Liver (tissue), 8 donors: ENCODE measurements at regions not wholly inside any gene's neighbourhood (a gene's known extent, or its start where the extent isn't known, plus 50 kb on each side); places are given as distances from the start of the nearest gene placed in this dataset.

Experiments used
- DNase-seq: peaks from one replicate; pipeline ENCODE4 v3.0.0-alpha.2; 2017; ENCODE audit warnings: low spot score
- H3K27ac ChIP-seq, 2 donors: one replicate each; pipeline ENCODE4 v1.7.0; 2013; ENCODE audit warnings: inconsistent platforms in 2 of 2, low read length in 2 of 2, control low read depth in 1 of 2, low read depth in 1 of 2, mild to moderate bottlenecking in 1 of 2
- H3K27me3 ChIP-seq, 4 donors: one replicate each; pipeline versions ENCODE4 v1.6.1 to v1.7.0; 2013; ENCODE audit warnings: low read length in 3 of 4, inconsistent platforms in 1 of 4, mild to moderate bottlenecking in 1 of 4, moderate library complexity in 1 of 4; ENCODE audit not compliant: control insufficient read depth in 4 of 4, insufficient read depth in 4 of 4
- H3K36me3 ChIP-seq, 4 donors: one replicate each; pipeline versions ENCODE4 v1.6.1 to v1.7.0; 2013; ENCODE audit warnings: low read length in 3 of 4, mild to moderate bottlenecking in 3 of 4, low read depth in 1 of 4, moderate library complexity in 1 of 4; ENCODE audit not compliant: control insufficient read depth in 4 of 4, insufficient read depth in 3 of 4
- H3K4me1 ChIP-seq, 4 donors: one replicate each; pipeline versions ENCODE4 v1.6.1 to v1.7.0; 2013; ENCODE audit warnings: low read length in 3 of 4, mild to moderate bottlenecking in 3 of 4, moderate library complexity in 1 of 4; ENCODE audit not compliant: control insufficient read depth in 4 of 4, insufficient read depth in 4 of 4
- H3K4me3 ChIP-seq, 3 donors: one replicate each; pipeline versions ENCODE4 v1.6.1 to v1.7.0; 2013; ENCODE audit warnings: low read length in 3 of 3, control low read depth in 1 of 3, low read depth in 1 of 3, mild to moderate bottlenecking in 1 of 3
- H3K9ac ChIP-seq, 2 donors: one replicate each; pipeline ENCODE4 v1.7.0; 2013; ENCODE audit warnings: low read length in 2 of 2, mild to moderate bottlenecking in 2 of 2, moderate library complexity in 2 of 2, control low read depth in 1 of 2, low read depth in 1 of 2
- H3K9me3 ChIP-seq, 4 donors: one replicate each; pipeline versions ENCODE4 v1.6.1 to v1.7.0; 2013; ENCODE audit warnings: low read length in 3 of 4; ENCODE audit not compliant: control insufficient read depth in 4 of 4
- ATF3 ChIP-seq: IDR thresholded peaks from 2 replicates; pipeline ENCODE4 v1.6.1; 2016; ENCODE audit warnings: antibody characterized with exemption
- CTCF ChIP-seq: fragments of 150-350 bp; IDR thresholded peaks from 2 replicates; pipeline ENCODE4 v1.5.1; 2017; ENCODE audit warnings: improper control_type of control experiment, low read depth, low read length; ENCODE audit not compliant: missing input control
- EGR1 ChIP-seq, 2 donors: IDR thresholded peaks; 2 replicates each; pipeline ENCODE4 v1.6.1; 2016 to 2018; ENCODE audit warnings: antibody characterized with exemption in 2 of 2, low read depth in 2 of 2
- FOXA1 ChIP-seq: IDR thresholded peaks from 2 replicates; pipeline ENCODE4 v1.6.1; 2016; ENCODE audit warnings: antibody characterized with exemption
- FOXA2 ChIP-seq: IDR thresholded peaks from 2 replicates; pipeline ENCODE4 v1.6.1; 2016; ENCODE audit warnings: antibody characterized with exemption
- GABPA ChIP-seq, 2 donors: IDR thresholded peaks in 1 of 2; conservative IDR thresholded peaks in 1 of 2; 2 replicates each; pipeline ENCODE4 v1.6.1; 2016; ENCODE audit warnings: antibody characterized with exemption in 2 of 2, mild to moderate bottlenecking in 1 of 2, moderate library complexity in 1 of 2
- HNF4A ChIP-seq, 2 donors: conservative IDR thresholded peaks; 2 replicates each; pipeline ENCODE4 v1.6.1; 2016; ENCODE audit warnings: antibody characterized with exemption in 2 of 2, mild to moderate bottlenecking in 2 of 2
- HNF4G ChIP-seq: IDR thresholded peaks from 2 replicates; pipeline ENCODE4 v1.6.1; 2016; ENCODE audit warnings: antibody characterized with exemption
- JUND ChIP-seq, 2 donors: IDR thresholded peaks; 2 replicates each; pipeline ENCODE4 v1.6.1; 2016; ENCODE audit warnings: antibody characterized with exemption in 2 of 2
- MAX ChIP-seq: IDR thresholded peaks from 2 replicates; pipeline ENCODE4 v1.6.1; 2016; ENCODE audit warnings: antibody characterized with exemption
- NR2F2 ChIP-seq: IDR thresholded peaks from 2 replicates; pipeline ENCODE4 v1.6.1; 2016; ENCODE audit warnings: antibody characterized with exemption
- RAD21 ChIP-seq, 2 donors: IDR thresholded peaks; 2 replicates each; pipeline ENCODE4 v1.6.1; 2016; ENCODE audit warnings: antibody characterized with exemption in 2 of 2, mild to moderate bottlenecking in 2 of 2
- REST ChIP-seq: IDR thresholded peaks from 2 replicates; pipeline ENCODE4 v1.6.1; 2016; ENCODE audit warnings: antibody characterized with exemption, mild to moderate bottlenecking
- RXRA ChIP-seq, 2 donors: IDR thresholded peaks; 2 replicates each; pipeline ENCODE4 v1.6.1; 2017 to 2018; ENCODE audit warnings: antibody characterized with exemption in 2 of 2, mild to moderate bottlenecking in 1 of 2
- SP1 ChIP-seq: IDR thresholded peaks from 2 replicates; pipeline ENCODE4 v1.6.1; 2018; ENCODE audit warnings: antibody characterized with exemption, mild to moderate bottlenecking
- TAF1 ChIP-seq: conservative IDR thresholded peaks from 2 replicates; pipeline ENCODE4 v1.6.1; 2016; ENCODE audit warnings: antibody characterized with exemption, mild to moderate bottlenecking
- YY1 ChIP-seq: IDR thresholded peaks from 2 replicates; pipeline ENCODE4 v1.6.1; 2016; ENCODE audit warnings: antibody characterized with exemption, mild to moderate bottlenecking
- ZBTB33 ChIP-seq: IDR thresholded peaks from 2 replicates; pipeline ENCODE4 v1.6.1; 2016; ENCODE audit warnings: antibody characterized with exemption
- WGBS: extraction: QIAGEN DNeasy Blood & Tissue Kit; methylation state at CpG from one replicate; pipeline ENCODE4 v1.1.7; 2013; 5-methylcytosine and 5-hydroxymethylcytosine counted together
- donor health status: healthy.
- donor health status: healthy.
- donor health status: healthy.
- donor health status: healthy.
- donor health status: healthy.

- no peak overlapping the region for H3K27ac ChIP-seq
- no peak overlapping the region for H3K4me3 ChIP-seq
- TF ChIP-seq JUND (IDR thresholded peaks at IDR 0.05) (no peak), SP1 (no peak), MAX (no peak), NR2F2 (no peak), CTCF (no peak), FOXA2 (no peak), GABPA (IDR thresholded peaks at IDR 0.05 in 1 of 2, conservative IDR thresholded peaks at IDR 0.05 in 1 of 2) (no peak), HNF4A (conservative IDR thresholded peaks at IDR 0.05) (no peak)
- no peaks in the 10 kb centered on the region for H3K9me3 ChIP-seq
- no peak for DNase-seq
- H3K9ac ChIP-seq: no peak overlapping the region
- H3K4me1 ChIP-seq: no peaks in the 10 kb centered on the region
- WGBS: 76% methylated on average over 3 of the region's 3 CpGs
- H3K27me3 ChIP-seq: no peaks in the 10 kb centered on the region
- no peaks in the 10 kb centered on the region for H3K36me3 ChIP-seq
Observed at GRCh38 chr14:27916326-27916725, 850.3 kb upstream of the FOXG1 start.

- Histone ChIP-seq H3K4me3 (no peak overlapping the region), H3K27ac (no peak overlapping the region), H3K36me3 (no peaks in the 10 kb centered on the region), H3K9me3 (no peaks in the 10 kb centered on the region), H3K27me3 (no peaks in the 10 kb centered on the region), H3K4me1 (no peaks in the 10 kb centered on the region), H3K9ac (no peak overlapping the region)
- TF ChIP-seq FOXA2: no peak
- TF ChIP-seq CTCF: no peak
- no peak for TF ChIP-seq MAX
- TF ChIP-seq RAD21 (IDR thresholded peaks at IDR 0.05): no peak
- TF ChIP-seq ZBTB33: no peak
- TF ChIP-seq FOXA1: no peak
- TF ChIP-seq RXRA (IDR thresholded peaks at IDR 0.05): no peak
- no peak for TF ChIP-seq JUND (IDR thresholded peaks at IDR 0.05)
- no peak for TF ChIP-seq EGR1 (IDR thresholded peaks at IDR 0.05; ENCODE audit: low read depth in 2 of 2)
- TF ChIP-seq REST: no peak
- TF ChIP-seq HNF4G: no peak
- no peak for TF ChIP-seq ATF3
- TF ChIP-seq YY1: no peak
- no peak for TF ChIP-seq TAF1
- TF ChIP-seq GABPA (IDR thresholded peaks at IDR 0.05 in 1 of 2, conservative IDR thresholded peaks at IDR 0.05 in 1 of 2): no peak
- TF ChIP-seq HNF4A (conservative IDR thresholded peaks at IDR 0.05): no peak
- TF ChIP-seq SP1: no peak
- no peak for TF ChIP-seq NR2F2
- 80% methylated on average over 3 of the region's 3 CpGs for WGBS
- DNase-seq: no peak
Observed at GRCh38 chr14:27917896-27918295, 848.7 kb upstream of the FOXG1 start.
